Lower leg skin (tissue), 4 donors: ENCODE measurements at regions not wholly inside any gene's neighbourhood (a gene's known extent, or its start where the extent isn't known, plus 50 kb on each side); places are given as distances from the start of the nearest gene placed in this dataset.

ENCODE experiments used
- DNase-seq, 2 donors: peaks; one replicate each; pipeline ENCODE4 v3.0.0-alpha.2; 2019; ENCODE audit warnings: low spot score in 2 of 2
- H3K4me3 ChIP-seq: fragments of 200-600 bp; sonication (generic); 2 replicates; pipeline ENCODE4 v1.5.1; 2017; ENCODE audit warnings: mild to moderate bottlenecking, low read depth; ENCODE audit not compliant: poor library complexity, severe bottlenecking
- CTCF ChIP-seq, 3 donors: fragments of 450-650 bp; IDR thresholded peaks; one replicate each; pipeline ENCODE4 v1.5.1; 2016; ENCODE audit warnings: antibody characterized with exemption in 3 of 3, mild to moderate bottlenecking in 3 of 3, moderate library complexity in 2 of 3
- POLR2A ChIP-seq, 2 donors: fragments of 450-650 bp; IDR thresholded peaks; one replicate each; pipeline ENCODE4 v1.6.1; 2016 to 2017; ENCODE audit warnings: antibody characterized with exemption in 2 of 2, mild to moderate bottlenecking in 1 of 2, moderate library complexity in 1 of 2
- WGBS, 2 donors: methylation state at CpG; one replicate each; pipeline ENCODE4 v1.1.5; 2018; 5-methylcytosine and 5-hydroxymethylcytosine counted together
- intact Hi-C: fragments of 100-400 bp; cut with DNase I; formaldehyde crosslinking; loops from one replicate; pipeline ENCODE4 v1.15.0; 2023; ENCODE audit warnings: low total_unique reads

GRCh38 chr2:66897181-66897580, 462.3 kb downstream of the MEIS1 start:
- DNase-seq = no peak
- WGBS, 2 donors = 84 to 89% methylated on average over 1 of the region's 1 CpG
- no peak for TF ChIP-seq CTCF (IDR thresholded peaks at IDR 0.05)
- no peak for TF ChIP-seq POLR2A (IDR thresholded peaks at IDR 0.05)
- intact Hi-C loops = no loop called here
- no peak overlapping the region for H3K4me3 ChIP-seq

GRCh38 chr2:66897691-66898150, 462.8 kb downstream of the MEIS1 start:
- intact Hi-C loops = no loop called here
- H3K4me3 ChIP-seq = no peak overlapping the region
- TF ChIP-seq CTCF (IDR thresholded peaks at IDR 0.05) (no peak), POLR2A (IDR thresholded peaks at IDR 0.05) (no peak)
- 34% methylated on average over 2 of the region's 2 CpGs for WGBS, 2 donors
- DNase-seq = no peak

GRCh38 chr2:66899109-66899508, 464.2 kb downstream of the MEIS1 start:
- TF ChIP-seq POLR2A (IDR thresholded peaks at IDR 0.05) (no peak), CTCF (IDR thresholded peaks at IDR 0.05) (no peak)
- 92 to 99% methylated on average over 2 of the region's 2 CpGs for WGBS, 2 donors
- intact Hi-C loops = no loop called here
- H3K4me3 ChIP-seq = no peak overlapping the region
- DNase-seq = no peak

- no peak for DNase-seq
- intact Hi-C loops = no loop called here
- TF ChIP-seq POLR2A (IDR thresholded peaks at IDR 0.05) (no peak), CTCF (IDR thresholded peaks at IDR 0.05) (no peak)
- no peak overlapping the region for H3K4me3 ChIP-seq
These were observed 464.7 kb downstream of the MEIS1 start for GRCh38 chr2:66899648-66900047.

GRCh38 chr2:66901344-66901743, 466.4 kb downstream of the MEIS1 start:
- intact Hi-C loops = no loop called here
- TF ChIP-seq CTCF (IDR thresholded peaks at IDR 0.05) = no peak
- no peak for TF ChIP-seq POLR2A (IDR thresholded peaks at IDR 0.05)
- no peak overlapping the region for H3K4me3 ChIP-seq
- WGBS, 2 donors = 69 to 73% methylated on average over 3 of the region's 3 CpGs
- no peak for DNase-seq

DNA sequence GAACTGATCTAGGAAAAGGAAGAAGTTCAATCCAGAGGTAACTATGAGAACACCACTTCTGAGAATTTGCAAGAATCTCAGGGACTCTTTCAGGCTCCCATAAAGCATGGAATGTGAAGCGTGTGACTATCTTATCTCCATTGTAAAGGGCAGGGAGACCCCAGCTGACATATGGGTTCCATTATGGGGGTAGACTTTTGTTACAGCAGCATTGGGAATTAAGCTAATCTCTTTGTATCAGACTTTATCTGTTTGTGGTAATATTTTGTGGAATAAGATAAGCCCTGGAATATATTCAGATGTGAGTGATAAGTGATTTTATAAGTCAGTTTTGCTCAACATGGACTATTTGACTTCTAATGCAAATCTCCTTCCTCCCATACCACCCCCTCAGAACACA, 468.3 kb downstream of the MEIS1 start:
- intact Hi-C loops = no loop called here
- TF ChIP-seq POLR2A (IDR thresholded peaks at IDR 0.05) (no peak), CTCF (IDR thresholded peaks at IDR 0.05) (no peak)
- 89 to 100% methylated on average over 1 of the region's 1 CpG for WGBS, 2 donors

More for the DNA sequence above, 468.3 kb downstream of the MEIS1 start:
- H3K4me3 ChIP-seq = no peak overlapping the region
- DNase-seq = no peak
